ENCODE measurements at regions not wholly inside any gene's neighbourhood (a gene's known extent, or its start where the extent isn't known, plus 50 kb on each side); places are given as distances from the start of the nearest gene placed in this dataset.

- peak; percentile 50 to 70 for DNase-seq (ENCODE audit: low read depth in 1 of 2, low spot score in 1 of 2)
- Histone ChIP-seq H3K27ac (no peak overlapping the region), H3K27me3 (no peaks in the 10 kb centered on the region), H3K9me3 (ENCODE audit: low read depth) (no peaks in the 10 kb centered on the region), H3K4me1 (ENCODE audit: low read depth) (no peaks in the 10 kb centered on the region), H3K36me3 (no peaks in the 10 kb centered on the region), H3K4me3 (no peak overlapping the region)
- TF ChIP-seq CTCF (IDR thresholded peaks at IDR 0.05; ENCODE audit: low read depth, low read length): peak; percentile 48
Measured at GRCh38 chr3:35946121-35946853, 307.0 kb downstream of the ARPP21 start.

GRCh38 chr3:35946854-35947515 lies 307.7 kb downstream of the ARPP21 start:
- no peaks in the 10 kb centered on the region for H3K36me3 ChIP-seq
- no peaks in the 10 kb centered on the region for H3K9me3 ChIP-seq (ENCODE audit: low read depth)
- TF ChIP-seq CTCF (IDR thresholded peaks at IDR 0.05; ENCODE audit: low read depth, low read length): no peak
- no peak overlapping the region for H3K27ac ChIP-seq
- no peak overlapping the region for H3K4me3 ChIP-seq
- H3K27me3 ChIP-seq: no peaks in the 10 kb centered on the region
- H3K4me1 ChIP-seq (ENCODE audit: low read depth): no peaks in the 10 kb centered on the region
- DNase-seq (ENCODE audit: low read depth in 1 of 2, low spot score in 1 of 2): no peak

GRCh38 chr3:35950021-35950420 lies 310.7 kb downstream of the ARPP21 start:
- H3K27ac ChIP-seq: no peak overlapping the region
- no peaks in the 10 kb centered on the region for H3K9me3 ChIP-seq (ENCODE audit: low read depth)
- TF ChIP-seq CTCF (IDR thresholded peaks at IDR 0.05; ENCODE audit: low read depth, low read length): no peak
- DNase-seq (ENCODE audit: low read depth in 1 of 2, low spot score in 1 of 2): no peak
- H3K4me1 ChIP-seq (ENCODE audit: low read depth): peaks cover 21% of the 10 kb centered on the region
- no peaks in the 10 kb centered on the region for H3K27me3 ChIP-seq
- no peaks in the 10 kb centered on the region for H3K36me3 ChIP-seq
- no peak overlapping the region for H3K4me3 ChIP-seq

- H3K9me3 ChIP-seq (ENCODE audit: low read depth): no peaks in the 10 kb centered on the region
- H3K27ac ChIP-seq: peak overlapping the region; percentile 86
- H3K4me3 ChIP-seq: no peak overlapping the region
- H3K4me1 ChIP-seq (ENCODE audit: low read depth): peaks cover 26% of the 10 kb centered on the region
- no peaks in the 10 kb centered on the region for H3K27me3 ChIP-seq
- peak in 1 of 2 donors; percentile 73 for DNase-seq (ENCODE audit: low read depth in 1 of 2, low spot score in 1 of 2)
- no peak for TF ChIP-seq CTCF (IDR thresholded peaks at IDR 0.05; ENCODE audit: low read depth, low read length)
- no peaks in the 10 kb centered on the region for H3K36me3 ChIP-seq
Measured at GRCh38 chr3:35954413-35954812, 315.1 kb downstream of the ARPP21 start.

GRCh38 chr3:35965908-35966307 lies 326.6 kb downstream of the ARPP21 start:
- H3K36me3 ChIP-seq: no peaks in the 10 kb centered on the region
- H3K4me1 ChIP-seq (ENCODE audit: low read depth): peaks cover 31% of the 10 kb centered on the region
- no peak overlapping the region for H3K4me3 ChIP-seq
- H3K27me3 ChIP-seq: no peaks in the 10 kb centered on the region
- no peaks in the 10 kb centered on the region for H3K9me3 ChIP-seq (ENCODE audit: low read depth)
- peak; percentile 63 for TF ChIP-seq CTCF (IDR thresholded peaks at IDR 0.05; ENCODE audit: low read depth, low read length)
- no peak overlapping the region for H3K27ac ChIP-seq
- peak; percentile 48 to 70 for DNase-seq (ENCODE audit: low read depth in 1 of 2, low spot score in 1 of 2)
